IMR-90 (cell line): ENCODE measurements at regions not wholly inside any gene's neighbourhood (a gene's known extent, or its start where the extent isn't known, plus 50 kb on each side); places are given as distances from the start of the nearest gene placed in this dataset.
"Not testable (repeated sequence)": the region's sequence is repeated elsewhere in the genome, so short reads cannot be mapped to it uniquely, and the experiment has no call there.

Source experiments
- ATAC-seq: fragments of 200-7000 bp; cut with Tn5 transposase; 2 replicates; pipeline ENCODE4 v1.9.1; 2020; ENCODE audit warnings: low read depth, mild to moderate bottlenecking, moderate library complexity
- BruUV-seq: library from RNA; stranded (reverse); fragments of 400-500 nt; replicated peaks from 2 replicates; lab custom pipeline; 2021; lab: Mats Ljungman, UMichigan
- CTCF ChIA-PET: fragments of 300-600 bp; formaldehyde crosslinking; extraction: SDS; loops from one replicate; lab custom pipeline; 2021; ENCODE audit warnings: antibody characterized with exemption; lab: Yijun Ruan, JAX
- POLR2A ChIA-PET: fragments of 300-600 bp; sonication (Branson Sonifier 250); formaldehyde crosslinking; loops from one replicate; lab custom pipeline; 2022; ENCODE audit warnings: antibody characterized with exemption; ENCODE audit not compliant: unreplicated experiment; lab: Charles Lee
- DNase-seq: peaks from one replicate; pipeline ENCODE4 v3.0.0; 2013
- H2AFZ ChIP-seq: replicated peaks from 2 replicates; pipeline ENCODE3; 2013; ENCODE audit warnings: low read length, mild to moderate bottlenecking; ENCODE audit not compliant: poor library complexity
- H2AK5ac ChIP-seq: 2 replicates; pipeline ENCODE4 v1.6.1; 2013; ENCODE audit warnings: low read depth, low read length, inconsistent platforms
- H2AK9ac ChIP-seq: replicated peaks from 2 replicates; pipeline ENCODE3; 2013; ENCODE audit warnings: mild to moderate bottlenecking, low read depth, low read length, moderate library complexity; ENCODE audit not compliant: poor library complexity
- H2BK120ac ChIP-seq: 2 replicates; pipeline ENCODE4 v1.6.1; 2013; ENCODE audit warnings: low read depth, low read length, inconsistent platforms
- H2BK15ac ChIP-seq: 3 replicates; pipeline ENCODE4 v1.6.1; 2013; ENCODE audit warnings: low read depth, low read length, inconsistent platforms
- H2BK20ac ChIP-seq: 2 replicates; pipeline ENCODE4 v1.6.1; 2013; ENCODE audit warnings: low read depth, mild to moderate bottlenecking, inconsistent platforms, low read length, moderate library complexity
- H2BK5ac ChIP-seq: 2 replicates; pipeline ENCODE4 v1.6.1; 2013; ENCODE audit warnings: mild to moderate bottlenecking, low read depth, low read length, inconsistent platforms; ENCODE audit not compliant: poor library complexity, severe bottlenecking
- H3K14ac ChIP-seq: replicated peaks from 2 replicates; pipeline ENCODE4 v1.6.1; 2013; ENCODE audit warnings: low read depth, low read length, inconsistent platforms
- H3K18ac ChIP-seq: 2 replicates; pipeline ENCODE4 v1.6.1; 2013; ENCODE audit warnings: low read depth, low read length, control low read depth
- H3K23ac ChIP-seq: 2 replicates; pipeline ENCODE4 v1.6.1; 2013; ENCODE audit warnings: low read depth, low read length, inconsistent platforms
- H3K27ac ChIP-seq: 2 replicates; pipeline ENCODE4 v1.5.1; 2013; ENCODE audit warnings: mild to moderate bottlenecking, control low read depth, low read length; ENCODE audit not compliant: insufficient read depth
- H3K27me3 ChIP-seq: 2 replicates; pipeline ENCODE4 v1.6.1; 2013; ENCODE audit warnings: low read length; ENCODE audit not compliant: control insufficient read depth, insufficient read depth
- H3K36me3 ChIP-seq: 2 replicates; pipeline ENCODE4 v1.6.1; 2013; ENCODE audit warnings: low read length, mixed read lengths; ENCODE audit not compliant: control insufficient read depth, insufficient read depth
- H3K4ac ChIP-seq: 2 replicates; pipeline ENCODE4 v1.6.1; 2013; ENCODE audit warnings: low read depth, low read length, inconsistent platforms
- H3K4me1 ChIP-seq: 2 replicates; pipeline ENCODE4 v1.6.1; 2013; ENCODE audit warnings: low read length, mixed read lengths; ENCODE audit not compliant: control insufficient read depth, insufficient read depth
- H3K4me2 ChIP-seq: 2 replicates; pipeline ENCODE4 v1.6.1; 2013; ENCODE audit warnings: low read depth, mild to moderate bottlenecking, control low read depth, low read length, moderate library complexity
- H3K4me3 ChIP-seq: 2 replicates; pipeline ENCODE4 v1.5.1; 2013; ENCODE audit warnings: low read depth, mild to moderate bottlenecking, control low read depth, low read length, moderate library complexity; ENCODE audit not compliant: insufficient read depth
- H3K56ac ChIP-seq: 2 replicates; pipeline ENCODE4 v1.6.1; 2013; ENCODE audit warnings: low read length, inconsistent platforms; ENCODE audit not compliant: insufficient read depth; ENCODE audit errors: extremely low read depth
- H3K79me1 ChIP-seq, 2 experiments: 2 replicates each; pipeline ENCODE4 v1.6.1; 2013; ENCODE audit warnings: low read length in 2 of 2, inconsistent platforms in 1 of 2, low read depth in 1 of 2
- H3K9ac ChIP-seq: 2 replicates; pipeline ENCODE4 v1.6.1; 2013; ENCODE audit warnings: low read depth, low read length, control low read depth
- H3K9me1 ChIP-seq: 2 replicates; pipeline ENCODE4 v1.6.1; 2013; ENCODE audit warnings: low read length, inconsistent platforms; ENCODE audit not compliant: insufficient read depth
- H3K9me3 ChIP-seq: 2 replicates; pipeline ENCODE4 v1.6.1; 2013; ENCODE audit warnings: low read length; ENCODE audit not compliant: control insufficient read depth, insufficient read depth
- H4K20me1 ChIP-seq: 2 replicates; pipeline ENCODE4 v1.6.1; 2013; ENCODE audit warnings: low read length, inconsistent platforms; ENCODE audit not compliant: insufficient read depth
- H4K5ac ChIP-seq: 2 replicates; pipeline ENCODE4 v1.6.1; 2013; ENCODE audit warnings: mild to moderate bottlenecking, low read depth, low read length, control low read depth
- H4K8ac ChIP-seq, 2 experiments: 2 replicates each; pipeline ENCODE4 v1.6.1; 2013; ENCODE audit warnings: low read depth in 2 of 2, low read length in 2 of 2, control low read depth in 1 of 2, inconsistent platforms in 1 of 2
- H4K91ac ChIP-seq: 2 replicates; pipeline ENCODE4 v1.6.1; 2013; ENCODE audit warnings: low read depth, low read length, inconsistent platforms; ENCODE audit not compliant: insufficient read depth
- WGBS, 2 experiments: methylation state at CpG; one replicate each; pipeline versions ENCODE4 v1.1.5 to v1.1.7; 2013; ENCODE audit warnings: missing lambda C conversion rate in 2 of 2; ENCODE audit not compliant: insufficient read length in 1 of 2; ENCODE audit errors: extremely low coverage in 2 of 2; 5-methylcytosine and 5-hydroxymethylcytosine counted together
- dilution Hi-C: fragments of 300-500 bp; cut with HindIII; formaldehyde crosslinking; loops from one replicate; pipeline ENCODE4 v1.14.3; 2018; ENCODE audit warnings: low sequenced_read_pairs; ENCODE audit not compliant: unreplicated experiment
- in situ Hi-C: fragments of 300-500 bp; cut with MboI; formaldehyde crosslinking; loops from 3 replicates; pipeline ENCODE4 v1.14.3; 2019; ENCODE audit warnings: low sequenced_read_pairs, inconsistent platforms, mixed read lengths
- intact Hi-C: fragments of 100-400 bp; cut with micrococcal nuclease; formaldehyde crosslinking; loops from 2 replicates; pipeline ENCODE4 v1.10.0; 2022

DNA sequence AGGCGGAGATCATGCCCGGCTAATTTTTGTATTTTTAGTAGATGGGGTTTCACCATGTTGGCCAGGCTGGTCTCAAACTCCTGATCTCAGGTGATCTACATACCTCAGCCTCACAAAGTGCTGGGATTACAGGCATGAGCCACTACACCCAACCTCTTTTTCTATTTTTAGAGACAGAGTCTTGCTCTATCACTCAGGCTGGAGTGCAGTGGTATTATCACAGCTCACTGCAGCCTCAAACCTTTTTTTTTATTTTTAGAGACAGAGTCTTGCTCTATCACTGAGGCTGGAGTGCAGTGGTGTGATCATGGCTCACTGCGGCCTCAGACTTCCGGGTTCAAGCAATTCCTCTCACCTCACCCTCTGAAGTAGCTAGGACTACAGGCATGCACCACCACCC, 64.6 kb upstream of the ADGRL1 start:
- H3K36me3 ChIP-seq, H4K8ac ChIP-seq, H2BK20ac ChIP-seq, H3K4me3 ChIP-seq, H3K4me2 ChIP-seq, POLR2A ChIA-PET, H3K27ac ChIP-seq, H4K5ac ChIP-seq, H2BK120ac ChIP-seq, DNase-seq, H4K20me1 ChIP-seq, intact Hi-C loops, H2AK9ac ChIP-seq, H3K14ac ChIP-seq, BruUV-seq, H3K79me1 ChIP-seq, ATAC-seq, in situ Hi-C loops, H3K23ac ChIP-seq, H2AFZ ChIP-seq, H2AK5ac ChIP-seq, H4K91ac ChIP-seq, dilution Hi-C loops, H3K18ac ChIP-seq, H2BK15ac ChIP-seq, H2BK5ac ChIP-seq, H3K9ac ChIP-seq, H3K56ac ChIP-seq, H3K4me1 ChIP-seq, H3K9me1 ChIP-seq, H3K4ac ChIP-seq: not testable (repeated sequence)
- CTCF ChIA-PET = interaction anchor here (0.6 kb wide), 1 partner anchor 21 kb away, joined by 3 read pairs; no protein-coding TSS in a partner anchor
- WGBS, 2 experiments = no CpG with 5 or more reads among the region's 4 CpGs
- peaks cover 53% of the 10 kb centered on the region for H3K27me3 ChIP-seq
- H3K9me3 ChIP-seq = peaks cover 17% of the 10 kb centered on the region
